ENCODE measurements at regions not wholly inside any gene's neighbourhood (a gene's known extent, or its start where the extent isn't known, plus 50 kb on each side); places are given as distances from the start of the nearest gene placed in this dataset.

DNA sequence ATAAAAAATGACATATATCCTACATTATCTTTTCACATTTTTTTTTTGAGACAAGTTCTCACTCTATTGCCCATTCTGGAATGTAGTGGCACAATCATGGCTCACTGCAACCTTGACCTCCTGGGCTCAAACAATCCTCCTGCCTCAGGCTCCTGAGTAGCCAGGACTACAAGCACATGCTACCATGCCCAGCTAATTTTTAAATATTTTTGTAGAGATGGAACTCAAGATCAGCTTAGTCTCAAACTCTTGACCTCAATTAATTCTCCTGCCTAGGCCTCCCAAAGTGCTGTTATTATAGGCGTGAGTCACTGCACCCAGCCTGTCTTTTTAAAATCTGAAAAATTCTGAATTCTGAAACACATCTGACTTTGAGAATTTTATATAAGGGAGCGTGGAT lies 241.9 kb upstream of the DCN start:
- TF ChIP-seq POLR2A (IDR thresholded peaks at IDR 0.05) = no peak
- TF ChIP-seq, protein P1, sequence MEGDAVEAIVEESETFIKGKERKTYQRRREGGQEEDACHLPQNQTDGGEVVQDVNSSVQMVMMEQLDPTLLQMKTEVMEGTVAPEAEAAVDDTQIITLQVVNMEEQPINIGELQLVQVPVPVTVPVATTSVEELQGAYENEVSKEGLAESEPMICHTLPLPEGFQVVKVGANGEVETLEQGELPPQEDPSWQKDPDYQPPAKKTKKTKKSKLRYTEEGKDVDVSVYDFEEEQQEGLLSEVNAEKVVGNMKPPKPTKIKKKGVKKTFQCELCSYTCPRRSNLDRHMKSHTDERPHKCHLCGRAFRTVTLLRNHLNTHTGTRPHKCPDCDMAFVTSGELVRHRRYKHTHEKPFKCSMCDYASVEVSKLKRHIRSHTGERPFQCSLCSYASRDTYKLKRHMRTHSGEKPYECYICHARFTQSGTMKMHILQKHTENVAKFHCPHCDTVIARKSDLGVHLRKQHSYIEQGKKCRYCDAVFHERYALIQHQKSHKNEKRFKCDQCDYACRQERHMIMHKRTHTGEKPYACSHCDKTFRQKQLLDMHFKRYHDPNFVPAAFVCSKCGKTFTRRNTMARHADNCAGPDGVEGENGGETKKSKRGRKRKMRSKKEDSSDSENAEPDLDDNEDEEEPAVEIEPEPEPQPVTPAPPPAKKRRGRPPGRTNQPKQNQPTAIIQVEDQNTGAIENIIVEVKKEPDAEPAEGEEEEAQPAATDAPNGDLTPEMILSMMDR (IDR thresholded peaks at IDR 0.05) = no peak

Measured in right lobe of liver (tissue), 4 donors.